Endothelial cell (in vitro differentiated cells): ENCODE measurements at regions not wholly inside any gene's neighbourhood (a gene's known extent, or its start where the extent isn't known, plus 50 kb on each side); places are given as distances from the start of the nearest gene placed in this dataset.

ENCODE experiments used
- DNase-seq: peaks from one replicate; pipeline ENCODE4 v3.0.0; 2021; ENCODE audit warnings: low spot score
- H3K27ac Mint-ChIP-seq: one replicate; pipeline ENCODE4 v1.8.0; 2021; ENCODE audit warnings: mixed read lengths, inconsistent platforms; ENCODE audit not compliant: unreplicated experiment
- H3K27me3 Mint-ChIP-seq: one replicate; pipeline ENCODE4 v1.8.0; 2021; ENCODE audit warnings: mild to moderate bottlenecking, moderate library complexity, mixed read lengths, inconsistent platforms; ENCODE audit not compliant: unreplicated experiment
- H3K36me3 Mint-ChIP-seq: one replicate; pipeline ENCODE4 v1.8.0; 2021; ENCODE audit warnings: mild to moderate bottlenecking, low read depth, mixed read lengths, inconsistent platforms; ENCODE audit not compliant: unreplicated experiment
- H3K4me1 Mint-ChIP-seq: one replicate; pipeline ENCODE4 v1.8.0; 2021; ENCODE audit warnings: mild to moderate bottlenecking, mixed read lengths, inconsistent platforms; ENCODE audit not compliant: unreplicated experiment
- H3K4me3 Mint-ChIP-seq: one replicate; pipeline ENCODE4 v1.8.0; 2021; ENCODE audit warnings: mild to moderate bottlenecking, mixed read lengths, inconsistent platforms; ENCODE audit not compliant: unreplicated experiment
- H3K9me3 Mint-ChIP-seq: one replicate; pipeline ENCODE4 v1.8.0; 2021; ENCODE audit warnings: mixed read lengths, inconsistent platforms; ENCODE audit not compliant: unreplicated experiment
- TF ChIP-seq, protein P1 (sequence below): fragments of 200-600 bp; sonication (generic); IDR thresholded peaks from one replicate; pipeline ENCODE4 v1.5.0; 2021; ENCODE audit warnings: antibody characterized with exemption; ENCODE audit not compliant: unreplicated experiment

DNA sequence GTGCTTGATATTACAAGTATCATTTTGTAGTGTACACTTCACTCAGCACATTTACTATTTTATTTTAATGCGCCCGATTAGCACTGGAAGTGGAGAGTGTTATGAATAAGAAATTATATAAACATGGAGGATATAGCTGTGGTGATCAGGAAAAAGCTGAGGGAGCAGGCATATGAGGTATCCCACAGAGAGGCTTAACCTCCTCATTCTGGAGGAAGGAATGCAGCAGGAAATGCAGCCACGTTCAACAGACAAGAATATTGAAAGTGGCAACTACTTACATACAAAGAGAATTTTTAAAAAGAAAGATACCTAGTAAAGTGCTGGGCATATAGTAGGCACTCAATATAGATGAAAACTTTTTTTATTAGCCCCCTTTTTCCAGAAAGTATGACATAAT is 166.0 kb upstream of the SATB1 start:
- Mint-ChIP-seq H3K4me3 (no peak overlapping the region), H3K9me3 (no peaks in the 10 kb centered on the region), H3K27ac (no peak overlapping the region), H3K4me1 (peaks cover 9% of the 10 kb centered on the region), H3K36me3 (no peaks in the 10 kb centered on the region), H3K27me3 (no peaks in the 10 kb centered on the region)
- DNase-seq = no peak
- TF ChIP-seq, protein P1, sequence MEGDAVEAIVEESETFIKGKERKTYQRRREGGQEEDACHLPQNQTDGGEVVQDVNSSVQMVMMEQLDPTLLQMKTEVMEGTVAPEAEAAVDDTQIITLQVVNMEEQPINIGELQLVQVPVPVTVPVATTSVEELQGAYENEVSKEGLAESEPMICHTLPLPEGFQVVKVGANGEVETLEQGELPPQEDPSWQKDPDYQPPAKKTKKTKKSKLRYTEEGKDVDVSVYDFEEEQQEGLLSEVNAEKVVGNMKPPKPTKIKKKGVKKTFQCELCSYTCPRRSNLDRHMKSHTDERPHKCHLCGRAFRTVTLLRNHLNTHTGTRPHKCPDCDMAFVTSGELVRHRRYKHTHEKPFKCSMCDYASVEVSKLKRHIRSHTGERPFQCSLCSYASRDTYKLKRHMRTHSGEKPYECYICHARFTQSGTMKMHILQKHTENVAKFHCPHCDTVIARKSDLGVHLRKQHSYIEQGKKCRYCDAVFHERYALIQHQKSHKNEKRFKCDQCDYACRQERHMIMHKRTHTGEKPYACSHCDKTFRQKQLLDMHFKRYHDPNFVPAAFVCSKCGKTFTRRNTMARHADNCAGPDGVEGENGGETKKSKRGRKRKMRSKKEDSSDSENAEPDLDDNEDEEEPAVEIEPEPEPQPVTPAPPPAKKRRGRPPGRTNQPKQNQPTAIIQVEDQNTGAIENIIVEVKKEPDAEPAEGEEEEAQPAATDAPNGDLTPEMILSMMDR = no peak

DNA sequence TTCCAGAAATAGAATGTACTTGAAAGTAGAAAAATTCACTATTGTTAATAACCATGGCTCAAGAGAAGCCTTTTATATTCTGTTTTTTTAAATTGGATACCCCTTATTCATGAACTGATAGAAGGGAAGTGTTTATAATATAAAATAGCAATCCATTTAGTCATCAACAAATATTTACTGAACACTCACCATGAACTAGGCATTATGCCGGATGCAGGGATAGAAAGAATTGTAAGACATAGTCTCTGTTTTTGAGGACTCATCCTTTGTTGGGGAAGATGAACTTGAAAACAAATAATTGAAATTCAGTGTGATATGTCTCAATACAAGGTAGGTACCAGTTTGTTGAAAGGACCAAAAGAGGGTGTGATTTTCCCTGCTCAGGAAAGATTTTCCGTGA is 160.9 kb upstream of the SATB1 start:
- Mint-ChIP-seq H3K36me3 (no peaks in the 10 kb centered on the region), H3K4me3 (no peak overlapping the region), H3K27me3 (no peaks in the 10 kb centered on the region), H3K4me1 (peaks cover 5% of the 10 kb centered on the region), H3K27ac (no peak overlapping the region), H3K9me3 (no peaks in the 10 kb centered on the region)
- DNase-seq = no peak
- TF ChIP-seq, protein P1 = no peak

DNA sequence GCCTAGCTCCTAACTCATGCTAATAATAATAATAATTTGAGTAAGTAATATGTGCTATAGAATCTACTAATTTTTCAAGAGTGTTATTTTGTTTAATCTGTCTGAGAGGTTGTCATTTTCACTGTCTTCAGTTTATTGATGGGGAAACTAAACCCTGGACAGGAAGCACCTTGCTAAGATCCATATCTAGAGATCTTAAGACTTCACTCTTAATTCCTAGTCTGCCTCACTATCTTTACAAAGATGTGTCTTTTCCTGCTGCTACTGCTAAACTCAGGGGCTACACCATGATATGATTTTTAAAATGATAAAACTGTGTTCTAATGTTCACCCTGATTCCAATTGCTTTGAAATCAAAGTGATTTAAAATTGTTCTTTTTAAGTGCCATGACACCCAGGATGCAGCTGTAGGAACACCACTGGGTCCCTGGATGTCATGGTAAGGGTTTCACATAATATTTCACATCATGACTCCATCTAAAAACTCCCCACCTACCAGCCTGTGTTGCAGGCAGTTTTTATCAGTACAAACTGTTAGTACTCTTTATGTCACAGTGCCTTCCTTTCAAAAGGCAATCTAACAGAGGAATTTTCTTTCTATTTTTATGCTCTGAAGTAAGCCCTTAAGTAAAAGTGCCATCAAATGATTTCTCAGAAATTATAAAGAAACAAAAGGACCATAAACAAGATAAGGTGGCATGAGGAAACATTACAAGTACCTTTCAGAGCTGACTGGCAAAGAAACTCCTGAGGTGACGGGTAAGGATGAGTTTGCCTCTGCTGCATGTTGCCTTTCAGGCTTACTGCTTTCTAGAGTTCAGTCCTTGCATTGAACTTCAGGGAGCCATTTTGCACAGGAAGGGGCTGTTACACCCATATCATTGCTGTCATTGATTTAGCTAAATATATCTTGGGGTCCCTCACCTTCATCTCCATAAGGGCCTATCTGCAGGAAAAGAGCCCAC is 160.1 kb upstream of the SATB1 start:
- H3K36me3 Mint-ChIP-seq = no peaks in the 10 kb centered on the region
- DNase-seq = no peak
- H3K4me1 Mint-ChIP-seq = no peaks in the 10 kb centered on the region
- no peak overlapping the region for H3K4me3 Mint-ChIP-seq
- H3K9me3 Mint-ChIP-seq = no peaks in the 10 kb centered on the region
- no peaks in the 10 kb centered on the region for H3K27me3 Mint-ChIP-seq
- TF ChIP-seq, protein P1 = no peak
- H3K27ac Mint-ChIP-seq = no peak overlapping the region

DNA sequence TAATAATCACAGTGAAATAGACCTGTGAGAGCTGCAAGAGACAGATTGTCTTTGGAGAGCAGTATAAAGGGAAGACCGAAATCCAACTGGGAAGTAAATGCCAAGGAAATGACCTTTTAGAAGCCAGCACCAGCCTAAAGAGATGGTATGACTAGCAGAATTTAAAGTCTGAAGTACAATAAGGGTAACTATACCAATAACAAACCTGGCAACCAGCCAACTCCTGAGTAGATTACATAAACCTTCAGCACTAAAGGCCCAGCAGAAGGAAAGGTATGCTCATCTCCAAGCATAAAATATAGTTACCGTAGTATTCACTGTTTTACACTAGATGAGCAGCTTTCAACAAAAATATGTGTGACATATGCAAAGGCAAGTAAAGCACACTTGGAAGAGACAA is 155.1 kb upstream of the SATB1 start:
- DNase-seq = no peak
- Mint-ChIP-seq H3K9me3 (no peaks in the 10 kb centered on the region), H3K27me3 (no peaks in the 10 kb centered on the region), H3K27ac (no peak overlapping the region), H3K4me1 (peaks cover 2% of the 10 kb centered on the region), H3K4me3 (no peak overlapping the region), H3K36me3 (no peaks in the 10 kb centered on the region)
- TF ChIP-seq, protein P1 = no peak

DNA sequence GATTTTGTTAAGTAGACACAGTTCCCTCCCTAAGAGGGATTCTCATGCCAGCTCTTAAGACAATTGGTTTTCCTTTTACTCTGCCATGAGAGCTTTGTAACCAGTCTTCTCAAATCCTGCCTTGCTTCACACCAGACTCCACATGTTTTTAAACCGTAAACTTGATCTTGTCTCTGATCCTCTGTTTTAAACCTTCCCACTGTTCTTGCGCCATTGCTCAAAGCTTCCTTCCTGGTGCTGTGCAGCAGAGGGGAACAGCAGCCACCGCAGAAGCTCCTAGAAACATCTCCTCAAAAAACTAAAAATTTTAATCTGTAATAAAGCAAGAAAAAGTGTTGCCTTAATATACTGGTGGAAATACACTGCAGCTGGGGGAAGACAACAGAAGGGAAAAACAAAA is 154.5 kb upstream of the SATB1 start:
- Mint-ChIP-seq H3K27ac (no peak overlapping the region), H3K4me3 (no peak overlapping the region), H3K9me3 (no peaks in the 10 kb centered on the region), H3K36me3 (no peaks in the 10 kb centered on the region), H3K27me3 (no peaks in the 10 kb centered on the region), H3K4me1 (peaks cover 2% of the 10 kb centered on the region)
- DNase-seq = no peak
- TF ChIP-seq, protein P1 = no peak
